Tibial nerve (tissue), 4 donors: ENCODE measurements at regions not wholly inside any gene's neighbourhood (a gene's known extent, or its start where the extent isn't known, plus 50 kb on each side); places are given as distances from the start of the nearest gene placed in this dataset.

ENCODE experiments used
- EP300 ChIP-seq, 2 donors: sonication (generic); formaldehyde crosslinking; IDR thresholded peaks; one replicate each; pipeline ENCODE4 v1.6.1; 2017; ENCODE audit warnings: antibody characterized with exemption in 2 of 2, mild to moderate bottlenecking in 1 of 2
- TF ChIP-seq, protein P1 (sequence below), 5 experiments: fragments of 200-600 bp in 3 of 5; fragments of 450-650 bp in 2 of 5; sonication (generic) in 3 of 5; IDR thresholded peaks; one replicate each; pipeline ENCODE4 v1.5.1; 2016 to 2019; ENCODE audit warnings: antibody characterized with exemption in 5 of 5, mild to moderate bottlenecking in 3 of 5, moderate library complexity in 2 of 5

DNA sequence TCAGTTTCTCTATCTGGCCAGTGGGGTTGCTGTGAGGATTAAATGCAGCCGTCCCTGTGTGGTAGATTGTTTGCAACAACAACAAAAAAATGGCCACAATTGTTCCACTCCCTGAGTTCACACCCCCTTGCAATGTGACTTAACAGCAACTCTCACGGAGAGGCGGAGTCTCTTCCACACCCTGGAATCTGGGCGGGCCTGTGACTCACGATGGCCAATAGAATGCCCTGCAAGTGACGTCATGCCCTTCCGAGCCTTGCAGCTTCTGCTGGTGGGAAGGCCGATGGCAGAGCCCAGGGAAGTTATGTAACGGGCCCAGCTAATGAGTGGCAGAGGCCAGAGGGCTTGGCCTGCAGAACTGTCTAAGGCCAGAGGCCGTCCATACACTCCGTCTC, 87.9 kb downstream of the RIPK4 start:
- TF ChIP-seq, protein P1, sequence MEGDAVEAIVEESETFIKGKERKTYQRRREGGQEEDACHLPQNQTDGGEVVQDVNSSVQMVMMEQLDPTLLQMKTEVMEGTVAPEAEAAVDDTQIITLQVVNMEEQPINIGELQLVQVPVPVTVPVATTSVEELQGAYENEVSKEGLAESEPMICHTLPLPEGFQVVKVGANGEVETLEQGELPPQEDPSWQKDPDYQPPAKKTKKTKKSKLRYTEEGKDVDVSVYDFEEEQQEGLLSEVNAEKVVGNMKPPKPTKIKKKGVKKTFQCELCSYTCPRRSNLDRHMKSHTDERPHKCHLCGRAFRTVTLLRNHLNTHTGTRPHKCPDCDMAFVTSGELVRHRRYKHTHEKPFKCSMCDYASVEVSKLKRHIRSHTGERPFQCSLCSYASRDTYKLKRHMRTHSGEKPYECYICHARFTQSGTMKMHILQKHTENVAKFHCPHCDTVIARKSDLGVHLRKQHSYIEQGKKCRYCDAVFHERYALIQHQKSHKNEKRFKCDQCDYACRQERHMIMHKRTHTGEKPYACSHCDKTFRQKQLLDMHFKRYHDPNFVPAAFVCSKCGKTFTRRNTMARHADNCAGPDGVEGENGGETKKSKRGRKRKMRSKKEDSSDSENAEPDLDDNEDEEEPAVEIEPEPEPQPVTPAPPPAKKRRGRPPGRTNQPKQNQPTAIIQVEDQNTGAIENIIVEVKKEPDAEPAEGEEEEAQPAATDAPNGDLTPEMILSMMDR (IDR thresholded peaks at IDR 0.05) = no peak
- peak in 1 of 2 donors; percentile 70 for TF ChIP-seq EP300 (IDR thresholded peaks at IDR 0.05)
